ENCODE measurements at regions not wholly inside any gene's neighbourhood (a gene's known extent, or its start where the extent isn't known, plus 50 kb on each side); places are given as distances from the start of the nearest gene placed in this dataset.

DNA sequence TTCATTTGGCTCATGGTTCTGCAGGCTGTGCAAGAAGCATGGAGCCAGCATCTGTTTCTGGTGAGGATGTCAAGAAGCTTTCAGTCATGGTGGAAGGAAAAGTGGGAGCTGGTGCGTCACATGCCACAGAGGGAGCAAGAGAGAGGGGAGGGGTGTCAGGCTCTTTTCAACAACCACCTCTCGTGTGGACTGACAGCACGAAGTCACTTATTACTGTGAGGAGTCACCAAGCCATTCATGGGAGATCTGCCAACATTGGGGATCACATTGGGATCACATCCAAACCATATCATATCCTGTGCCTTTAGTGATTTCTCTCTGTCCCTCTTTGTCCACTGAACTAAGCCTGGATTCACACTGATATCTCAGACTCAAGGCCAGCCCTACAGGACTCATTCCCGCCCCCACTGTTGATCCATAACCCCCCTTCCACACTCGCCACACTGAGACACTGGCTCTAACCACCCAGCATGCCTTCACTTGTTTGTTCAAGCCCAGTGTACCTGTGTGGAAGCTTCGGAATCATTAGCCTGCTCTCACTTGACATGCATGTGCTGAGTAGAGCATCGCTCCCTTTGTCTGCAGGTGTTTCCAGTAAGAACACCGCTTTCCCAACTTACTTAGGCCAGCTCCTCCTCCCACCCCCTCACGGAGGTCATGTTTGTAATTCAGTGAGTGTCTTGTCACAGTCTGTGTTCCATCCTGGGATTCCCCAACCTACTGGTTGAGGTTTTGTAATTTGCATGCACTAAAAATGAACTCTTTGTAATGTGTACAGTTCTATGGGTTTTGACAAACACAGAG lies 132.2 kb downstream of the KLF13 start:
- no peak overlapping the region for H3K4me3 ChIP-seq
- H3K27me3 ChIP-seq: no peaks in the 10 kb centered on the region
- WGBS, 2 donors (ENCODE audit: low coverage in 1 of 2): 70 to 73% methylated on average over 9 of the region's 9 CpGs
- in situ Hi-C loops (cut with MboI; ENCODE audit: low pct_ligation_motif_present in 1 of 4, low pct_unique_long_range_greater_than_20kb in 1 of 4, low sequenced_read_pairs in 3 of 4) (no loop called here), intact Hi-C loops (cut with DNase I; ENCODE audit: low total_unique reads) (no loop called here)
- H3K9me3 ChIP-seq: no peaks in the 10 kb centered on the region
- peak in 1 of 3 donors; percentile 58 for TF ChIP-seq POLR2AphosphoS5 (IDR thresholded peaks at IDR 0.05)
- no peak for TF ChIP-seq POLR2A (IDR thresholded peaks at IDR 0.05)
- TF ChIP-seq EP300 (IDR thresholded peaks at IDR 0.05; ENCODE audit: low read depth): no peak
- H3K36me3 ChIP-seq: no peaks in the 10 kb centered on the region
- H3K4me1 ChIP-seq: peaks cover 0 to 17% (median 4%) of the 10 kb centered on the region in 4 donors
- peak; percentile 63 for DNase-seq
- peak overlapping the region in 3 of 4 donors; percentile 7 to 58 (median 47) for H3K27ac ChIP-seq

DNA sequence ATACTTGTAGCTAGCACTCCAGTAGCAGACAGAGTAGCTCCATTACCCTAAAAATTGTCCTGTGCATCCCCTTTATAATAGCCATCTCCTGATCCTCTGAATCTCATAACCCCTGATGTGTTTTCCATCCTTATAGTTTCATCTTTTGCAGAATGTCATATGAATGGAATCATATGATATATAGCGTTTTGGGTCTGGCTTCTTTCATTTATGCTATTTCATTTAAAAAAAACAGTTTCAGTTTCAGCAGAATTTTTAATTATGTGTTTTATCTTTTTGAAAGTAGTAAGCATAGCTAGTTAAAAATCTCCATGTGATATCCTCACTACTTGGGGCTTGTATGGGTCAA lies 132.7 kb downstream of the KLF13 start:
- no peaks in the 10 kb centered on the region for H3K27me3 ChIP-seq
- intact Hi-C loops (cut with DNase I; ENCODE audit: low total_unique reads) (no loop called here), in situ Hi-C loops (cut with MboI; ENCODE audit: low pct_ligation_motif_present in 1 of 4, low pct_unique_long_range_greater_than_20kb in 1 of 4, low sequenced_read_pairs in 3 of 4) (no loop called here)
- H3K9me3 ChIP-seq: no peaks in the 10 kb centered on the region
- no peak overlapping the region for H3K4me3 ChIP-seq
- TF ChIP-seq EP300 (IDR thresholded peaks at IDR 0.05; ENCODE audit: low read depth) (no peak), POLR2AphosphoS5 (IDR thresholded peaks at IDR 0.05) (no peak), POLR2A (IDR thresholded peaks at IDR 0.05) (no peak)
- TF ChIP-seq, protein P1, sequence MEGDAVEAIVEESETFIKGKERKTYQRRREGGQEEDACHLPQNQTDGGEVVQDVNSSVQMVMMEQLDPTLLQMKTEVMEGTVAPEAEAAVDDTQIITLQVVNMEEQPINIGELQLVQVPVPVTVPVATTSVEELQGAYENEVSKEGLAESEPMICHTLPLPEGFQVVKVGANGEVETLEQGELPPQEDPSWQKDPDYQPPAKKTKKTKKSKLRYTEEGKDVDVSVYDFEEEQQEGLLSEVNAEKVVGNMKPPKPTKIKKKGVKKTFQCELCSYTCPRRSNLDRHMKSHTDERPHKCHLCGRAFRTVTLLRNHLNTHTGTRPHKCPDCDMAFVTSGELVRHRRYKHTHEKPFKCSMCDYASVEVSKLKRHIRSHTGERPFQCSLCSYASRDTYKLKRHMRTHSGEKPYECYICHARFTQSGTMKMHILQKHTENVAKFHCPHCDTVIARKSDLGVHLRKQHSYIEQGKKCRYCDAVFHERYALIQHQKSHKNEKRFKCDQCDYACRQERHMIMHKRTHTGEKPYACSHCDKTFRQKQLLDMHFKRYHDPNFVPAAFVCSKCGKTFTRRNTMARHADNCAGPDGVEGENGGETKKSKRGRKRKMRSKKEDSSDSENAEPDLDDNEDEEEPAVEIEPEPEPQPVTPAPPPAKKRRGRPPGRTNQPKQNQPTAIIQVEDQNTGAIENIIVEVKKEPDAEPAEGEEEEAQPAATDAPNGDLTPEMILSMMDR (IDR thresholded peaks at IDR 0.05): no peak
- peaks cover 4 to 23% (median 9%) of the 10 kb centered on the region in 4 donors for H3K4me1 ChIP-seq
- H3K27ac ChIP-seq: peak overlapping the region in 1 of 4 donors; percentile 47
- DNase-seq: no peak
- WGBS, 2 donors (ENCODE audit: low coverage in 1 of 2): 69 to 71% methylated on average over 1 of the region's 1 CpG
- no peaks in the 10 kb centered on the region for H3K36me3 ChIP-seq

DNA sequence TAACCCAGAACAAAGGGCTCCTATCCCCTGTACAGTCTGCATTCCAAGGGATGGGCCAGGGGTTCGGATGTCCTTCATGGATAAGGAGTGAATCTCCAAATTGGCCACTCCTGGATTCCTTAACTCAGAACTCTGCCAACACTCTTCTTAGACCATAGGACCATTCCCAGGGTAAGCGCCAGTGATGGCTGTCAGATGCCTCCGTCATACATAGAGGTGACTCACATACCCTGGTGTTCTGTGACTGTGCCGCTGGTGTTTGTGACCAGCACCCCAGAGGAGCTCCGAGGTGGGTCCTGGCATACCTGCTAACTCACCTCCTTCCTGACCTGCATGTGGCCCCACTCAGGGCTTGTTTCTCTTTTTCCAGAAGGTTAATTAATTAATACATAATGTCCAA lies 134.7 kb downstream of the KLF13 start:
- Histone ChIP-seq H3K27me3 (no peaks in the 10 kb centered on the region), H3K4me3 (no peak overlapping the region), H3K4me1 (peaks cover 13 to 40% (median 21%) of the 10 kb centered on the region in 4 donors), H3K36me3 (no peaks in the 10 kb centered on the region), H3K27ac (no peak overlapping the region), H3K9me3 (no peaks in the 10 kb centered on the region)
- intact Hi-C loops (cut with DNase I; ENCODE audit: low total_unique reads) (no loop called here), in situ Hi-C loops (cut with MboI; ENCODE audit: low pct_ligation_motif_present in 1 of 4, low pct_unique_long_range_greater_than_20kb in 1 of 4, low sequenced_read_pairs in 3 of 4) (no loop called here)
- WGBS, 2 donors (ENCODE audit: low coverage in 1 of 2): 94% methylated on average over 5 of the region's 5 CpGs; no CpG with 5 or more reads in 1 of the 2 donors
- no peak for TF ChIP-seq POLR2A (IDR thresholded peaks at IDR 0.05)
- TF ChIP-seq, protein P1 (IDR thresholded peaks at IDR 0.05): no peak
- TF ChIP-seq POLR2AphosphoS5 (IDR thresholded peaks at IDR 0.05): no peak
- TF ChIP-seq EP300 (IDR thresholded peaks at IDR 0.05; ENCODE audit: low read depth): no peak
- DNase-seq: no peak

DNA sequence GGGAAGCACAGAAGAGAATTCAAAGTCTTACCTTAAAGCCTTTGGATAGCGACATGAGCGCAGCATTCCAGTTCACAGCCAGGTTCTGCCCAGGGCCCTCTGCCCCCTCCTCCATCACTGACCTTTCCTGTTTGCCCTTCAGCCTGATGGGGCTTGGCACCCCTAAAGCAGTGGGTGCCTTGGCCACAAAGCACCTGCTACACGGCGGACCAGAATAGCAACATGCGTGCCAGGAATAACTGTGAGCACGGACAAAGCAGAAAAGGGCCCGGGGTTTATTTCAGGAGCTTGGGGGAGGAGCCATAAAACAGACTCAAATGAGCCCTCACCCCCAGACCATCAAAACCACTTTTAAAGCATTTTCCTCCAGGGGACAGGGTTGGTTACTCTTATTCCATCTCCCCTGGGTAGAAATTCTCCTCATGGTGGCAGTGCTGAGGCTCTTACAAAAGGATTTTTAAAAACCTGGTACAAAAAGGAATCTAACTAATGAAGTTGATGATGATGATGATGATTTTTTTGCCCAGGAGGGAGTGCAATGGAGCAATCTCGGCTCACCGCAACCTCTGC lies 135.4 kb downstream of the KLF13 start:
- TF ChIP-seq, protein P1 (IDR thresholded peaks at IDR 0.05): peak in 2 of 5 experiments; percentile 14 to 15
- TF ChIP-seq POLR2AphosphoS5 (IDR thresholded peaks at IDR 0.05): no peak
- no peak for TF ChIP-seq EP300 (IDR thresholded peaks at IDR 0.05; ENCODE audit: low read depth)
- TF ChIP-seq POLR2A (IDR thresholded peaks at IDR 0.05): no peak
- H3K36me3 ChIP-seq: no peaks in the 10 kb centered on the region
- in situ Hi-C loops (cut with MboI; ENCODE audit: low pct_ligation_motif_present in 1 of 4, low pct_unique_long_range_greater_than_20kb in 1 of 4, low sequenced_read_pairs in 3 of 4): no loop called here
- no peak for DNase-seq
- no peak overlapping the region for H3K4me3 ChIP-seq
- H3K9me3 ChIP-seq: no peaks in the 10 kb centered on the region
- peaks cover 13 to 42% (median 23%) of the 10 kb centered on the region in 4 donors for H3K4me1 ChIP-seq
- 77 to 90% methylated on average over 2 to 9 of the region's 9 CpGs for WGBS, 2 donors (ENCODE audit: low coverage in 1 of 2)
- intact Hi-C loops (cut with DNase I; ENCODE audit: low total_unique reads): no loop called here
- no peaks in the 10 kb centered on the region for H3K27me3 ChIP-seq
- H3K27ac ChIP-seq: peak overlapping the region in 1 of 4 donors; percentile 90

Data from transverse colon (tissue), 4 donors.